ENCODE measurements at regions not wholly inside any gene's neighbourhood (a gene's known extent, or its start where the extent isn't known, plus 50 kb on each side); places are given as distances from the start of the nearest gene placed in this dataset.
"Not testable (repeated sequence)": the region's sequence is repeated elsewhere in the genome, so short reads cannot be mapped to it uniquely, and the experiment has no call there.

- no peak for DNase-seq (ENCODE audit: low spot score)
These were observed 307.0 kb upstream of the REG3G start for GRCh38 chr2:78718473-78718872.

- no peak for DNase-seq (ENCODE audit: low spot score)
These were observed 304.0 kb upstream of the REG3G start for GRCh38 chr2:78721355-78722033.

- no peak for DNase-seq (ENCODE audit: low spot score)
These were observed 291.3 kb upstream of the REG3G start for GRCh38 chr2:78734221-78734620.

GRCh38 chr2:78739282-78739681 is 286.2 kb upstream of the REG3G start:
- no peak for DNase-seq (ENCODE audit: low spot score)

GRCh38 chr2:78749638-78750037 is 275.9 kb upstream of the REG3G start:
- DNase-seq (ENCODE audit: low spot score), result no peak

GRCh38 chr2:78750219-78750618 is 275.3 kb upstream of the REG3G start:
- DNase-seq (ENCODE audit: low spot score), result no peak

GRCh38 chr2:78754930-78755329 is 270.6 kb upstream of the REG3G start:
- no peak for DNase-seq (ENCODE audit: low spot score)

GRCh38 chr2:78757191-78757590 is 268.3 kb upstream of the REG3G start:
- no peak for DNase-seq (ENCODE audit: low spot score)

GRCh38 chr2:78757640-78758039 is 267.9 kb upstream of the REG3G start:
- DNase-seq (ENCODE audit: low spot score), result no peak

GRCh38 chr2:78758765-78759164 is 266.7 kb upstream of the REG3G start:
- DNase-seq (ENCODE audit: low spot score), result not testable (repeated sequence)

GRCh38 chr2:78766459-78766858 is 259.0 kb upstream of the REG3G start:
- no peak for DNase-seq (ENCODE audit: low spot score)

- peak; percentile 15 for DNase-seq (ENCODE audit: low spot score)
These were observed 257.5 kb upstream of the REG3G start for GRCh38 chr2:78768016-78768415.

- no peak for DNase-seq (ENCODE audit: low spot score)
These were observed 250.2 kb upstream of the REG3G start for GRCh38 chr2:78775291-78775690.

- no peak for DNase-seq (ENCODE audit: low spot score)
These were observed 246.6 kb upstream of the REG3G start for GRCh38 chr2:78778756-78779510.

GRCh38 chr2:78779761-78780160 is 245.7 kb upstream of the REG3G start:
- DNase-seq (ENCODE audit: low spot score), result no peak

- no peak for DNase-seq (ENCODE audit: low spot score)
These were observed 245.2 kb upstream of the REG3G start for GRCh38 chr2:78780256-78780655.

- DNase-seq (ENCODE audit: low spot score), result no peak
These were observed 244.5 kb upstream of the REG3G start for GRCh38 chr2:78780864-78781583.

- DNase-seq (ENCODE audit: low spot score), result no peak
These were observed 243.3 kb upstream of the REG3G start for GRCh38 chr2:78782196-78782595.

GRCh38 chr2:78811955-78812610 is 213.4 kb upstream of the REG3G start:
- DNase-seq (ENCODE audit: low spot score), result no peak

GRCh38 chr2:78814331-78814986 is 211.0 kb upstream of the REG3G start:
- no peak for DNase-seq (ENCODE audit: low spot score)

- DNase-seq (ENCODE audit: low spot score), result no peak
These were observed 208.1 kb upstream of the REG3G start for GRCh38 chr2:78817430-78817829.

- DNase-seq (ENCODE audit: low spot score), result no peak
These were observed 193.0 kb upstream of the REG3G start for GRCh38 chr2:78832481-78832880.
